GM18505 (cell line): ENCODE measurements at regions not wholly inside any gene's neighbourhood (a gene's known extent, or its start where the extent isn't known, plus 50 kb on each side); places are given as distances from the start of the nearest gene placed in this dataset.
"Not testable (repeated sequence)": the region's sequence is repeated elsewhere in the genome, so short reads cannot be mapped to it uniquely, and the experiment has no call there.

Source experiments
- ATAC-seq: cut with Tn5 transposase; IDR thresholded peaks from one replicate; pipeline ENCODE4 v1.9.1; 2021; ENCODE audit not compliant: unreplicated experiment
- POLR2A ChIP-seq: IDR thresholded peaks from 4 replicates; pipeline ENCODE4 v1.6.1; 2011; ENCODE audit warnings: borderline replicate concordance; ENCODE audit not compliant: insufficient read depth, insufficient read length; ENCODE audit errors: extremely low read depth

GRCh38 chr1:181919542-181919941 lies 142.0 kb downstream of the ZNF648 start:
- no peak for TF ChIP-seq POLR2A
- no peak for ATAC-seq

GRCh38 chr1:181918880-181919525 lies 142.5 kb downstream of the ZNF648 start:
- no peak for ATAC-seq
- no peak for TF ChIP-seq POLR2A

- no peak for ATAC-seq
- no peak for TF ChIP-seq POLR2A
These were observed 149.8 kb downstream of the ZNF648 start for GRCh38 chr1:181911715-181912114.

- ATAC-seq, result no peak
- TF ChIP-seq POLR2A, result no peak
These were observed 150.6 kb downstream of the ZNF648 start for GRCh38 chr1:181910905-181911304.

GRCh38 chr1:181909010-181909409 lies 152.5 kb downstream of the ZNF648 start:
- no peak for ATAC-seq
- TF ChIP-seq POLR2A, result no peak

GRCh38 chr1:181906631-181907030 lies 154.9 kb downstream of the ZNF648 start:
- no peak for ATAC-seq
- no peak for TF ChIP-seq POLR2A

- ATAC-seq, result no peak
- TF ChIP-seq POLR2A, result no peak
These were observed 155.4 kb downstream of the ZNF648 start for GRCh38 chr1:181905944-181906597.

GRCh38 chr1:181898773-181899172 lies 162.7 kb downstream of the ZNF648 start:
- no peak for TF ChIP-seq POLR2A
- no peak for ATAC-seq

- no peak for ATAC-seq
- no peak for TF ChIP-seq POLR2A
These were observed 164.7 kb downstream of the ZNF648 start for GRCh38 chr1:181896824-181897223.

GRCh38 chr1:181894439-181894859 lies 167.1 kb downstream of the ZNF648 start:
- TF ChIP-seq POLR2A, result no peak
- ATAC-seq, result no peak

GRCh38 chr1:181893937-181894336 lies 167.6 kb downstream of the ZNF648 start:
- no peak for ATAC-seq

GRCh38 chr1:181893150-181893549 lies 168.4 kb downstream of the ZNF648 start:
- ATAC-seq, result not testable (repeated sequence)

More at GRCh38 chr1:181893937-181894336, 167.6 kb downstream of the ZNF648 start:
- no peak for TF ChIP-seq POLR2A

GRCh38 chr1:181872562-181872961 lies 188.9 kb downstream of the ZNF648 start:
- no peak for ATAC-seq
- TF ChIP-seq POLR2A, result no peak

GRCh38 chr1:181863736-181864135 lies 197.8 kb downstream of the ZNF648 start:
- no peak for ATAC-seq
- no peak for TF ChIP-seq POLR2A
